ENCODE measurements at regions not wholly inside any gene's neighbourhood (a gene's known extent, or its start where the extent isn't known, plus 50 kb on each side); places are given as distances from the start of the nearest gene placed in this dataset.

GRCh38 chr13:111852725-111853518 is 214.0 kb upstream of the SOX1 start (continued):
- no peak for TF ChIP-seq CTCF (IDR thresholded peaks at IDR 0.05; ENCODE audit: control extremely low read depth in 1 of 3, insufficient read depth in 1 of 3, low read depth in 1 of 3, low read length in 3 of 3)
- no peak for TF ChIP-seq RBBP5 (IDR thresholded peaks at IDR 0.05; ENCODE audit: borderline replicate concordance, low read depth, low read length)
- TF ChIP-seq CHD7 (IDR thresholded peaks at IDR 0.05; ENCODE audit: insufficient replicate concordance, low read length), result no peak
- no peak for TF ChIP-seq RNF2 (IDR thresholded peaks at IDR 0.05; ENCODE audit: borderline replicate concordance, low read depth, low read length, missing control alignments, poor library complexity, severe bottlenecking)
- no peak for TF ChIP-seq ATF2 (IDR thresholded peaks at IDR 0.05; ENCODE audit: low read length)
